SK-N-SH treated with all-trans-retinoic acid at 6 μM for 48 hours (cell line): ENCODE measurements at regions not wholly inside any gene's neighbourhood (a gene's known extent, or its start where the extent isn't known, plus 50 kb on each side); places are given as distances from the start of the nearest gene placed in this dataset.

Experiments used
- ARNTL ChIP-seq: fragments of 450-650 bp; formaldehyde crosslinking; IDR thresholded peaks from 2 replicates; pipeline ENCODE4 v1.5.0; 2020; ENCODE audit warnings: low read depth, mild to moderate bottlenecking, moderate library complexity, borderline replicate concordance
- OSR1 ChIP-seq: fragments of 250-450 bp; sonication (Bioruptor Pico); IDR thresholded peaks from 2 replicates; pipeline ENCODE4 v1.8.0; 2022; ENCODE audit warnings: moderate library complexity, mild to moderate bottlenecking, inconsistent platforms
- PATZ1 ChIP-seq: fragments of 250-450 bp; sonication (Bioruptor Pico); IDR thresholded peaks from 2 replicates; pipeline ENCODE4 v1.8.0; 2020; ENCODE audit warnings: mild to moderate bottlenecking, moderate library complexity, borderline replicate concordance
- TOX ChIP-seq: fragments of 250-450 bp; sonication (Bioruptor Pico); IDR thresholded peaks from 2 replicates; pipeline ENCODE4 v1.8.0; 2021; ENCODE audit warnings: mild to moderate bottlenecking, moderate library complexity, borderline replicate concordance
- ZNF70 ChIP-seq: fragments of 450-650 bp; formaldehyde crosslinking; IDR thresholded peaks from 2 replicates; pipeline ENCODE4 v1.5.0; 2020; ENCODE audit warnings: mild to moderate bottlenecking, moderate library complexity

- no peak for TF ChIP-seq ZNF70 (CRISPR knock-in tag)
- no peak for TF ChIP-seq TOX (CRISPR knock-in tag)
- TF ChIP-seq ARNTL (CRISPR knock-in tag) = no peak
- no peak for TF ChIP-seq OSR1 (CRISPR knock-in tag)
- no peak for TF ChIP-seq PATZ1
Measured at GRCh38 chr3:193764959-193765358, 172.0 kb downstream of the OPA1 start.
